CD4-positive, CD25-positive, alpha-beta regulatory T cell (primary cell): ENCODE measurements at regions not wholly inside any gene's neighbourhood (a gene's known extent, or its start where the extent isn't known, plus 50 kb on each side); places are given as distances from the start of the nearest gene placed in this dataset.
A peak's percentile ranks its signal among the peaks of the same experiment; 100 is the strongest.

Experiments used
- ATAC-seq, 2 donors: fragments of 150-1000 bp; cut with Tn5 transposase; one replicate each; pipeline ENCODE4 v1.10.0; 2021; ENCODE audit warnings: low read depth in 2 of 2, moderate number of reproducible peaks in 2 of 2, moderate library complexity in 1 of 2
- DNase-seq, 3 donors: peaks; one replicate each; pipeline versions ENCODE4 v3.0.0 to v3.0.0-alpha.2; 2012 to 2022; ENCODE audit warnings: mixed read lengths in 1 of 3
- H3K27ac ChIP-seq: one replicate; pipeline ENCODE4 v1.7.0; 2013; ENCODE audit warnings: mild to moderate bottlenecking, low read length; ENCODE audit not compliant: insufficient read depth, poor library complexity, severe bottlenecking
- H3K27me3 ChIP-seq: one replicate; pipeline ENCODE4 v1.7.0; 2013; ENCODE audit warnings: low read length; ENCODE audit not compliant: control insufficient read depth, insufficient read depth
- H3K36me3 ChIP-seq: one replicate; pipeline ENCODE4 v1.7.0; 2013; ENCODE audit warnings: mild to moderate bottlenecking, low read length, moderate library complexity; ENCODE audit not compliant: control insufficient read depth, insufficient read depth
- H3K4me1 ChIP-seq: 2 replicates; pipeline ENCODE4 v1.7.0; 2013; ENCODE audit warnings: mild to moderate bottlenecking, low read length; ENCODE audit not compliant: insufficient read depth, control insufficient read depth, poor library complexity, severe bottlenecking
- H3K4me3 ChIP-seq: one replicate; pipeline ENCODE4 v1.7.0; 2013; ENCODE audit warnings: low read depth, mild to moderate bottlenecking, low read length, moderate library complexity
- H3K9me3 ChIP-seq, 2 experiments: 1 replicate in 1 of 2; 2 replicates in 1 of 2; pipeline ENCODE4 v1.7.0; 2013; ENCODE audit warnings: low read length in 2 of 2, mild to moderate bottlenecking in 1 of 2, moderate library complexity in 1 of 2; ENCODE audit not compliant: control insufficient read depth in 2 of 2
- H3K27ac Mint-ChIP-seq, 3 donors: one replicate each; pipeline ENCODE4 v1.8.0; 2020 to 2022; ENCODE audit warnings: mild to moderate bottlenecking in 3 of 3, mixed read lengths in 3 of 3, moderate library complexity in 2 of 3
- H3K27me3 Mint-ChIP-seq: one replicate; pipeline ENCODE4 v1.8.0; 2022; ENCODE audit warnings: mild to moderate bottlenecking, mixed read lengths
- H3K36me3 Mint-ChIP-seq: one replicate; pipeline ENCODE4 v1.8.0; 2020; ENCODE audit warnings: mixed read lengths
- H3K4me1 Mint-ChIP-seq, 4 donors: one replicate each; pipeline ENCODE4 v1.8.0; 2020 to 2022; ENCODE audit warnings: mixed read lengths in 4 of 4, mild to moderate bottlenecking in 1 of 4
- H3K4me3 Mint-ChIP-seq, 4 donors: one replicate each; pipeline ENCODE4 v1.8.0; 2020 to 2022; ENCODE audit warnings: mild to moderate bottlenecking in 4 of 4, mixed read lengths in 4 of 4, moderate library complexity in 3 of 4
- H3K9me3 Mint-ChIP-seq, 7 donors: one replicate each; pipeline ENCODE4 v1.8.0; 2020 to 2022; ENCODE audit warnings: mixed read lengths in 7 of 7, mild to moderate bottlenecking in 3 of 7, moderate library complexity in 2 of 7

- no peak overlapping the region for H3K4me3 ChIP-seq
- H3K9me3 ChIP-seq = no peaks in the 10 kb centered on the region
- H3K4me1 Mint-ChIP-seq = no peaks in the 10 kb centered on the region
- H3K4me1 ChIP-seq = no peaks in the 10 kb centered on the region
- H3K9me3 Mint-ChIP-seq = peaks cover 0 to 3% (median 0%) of the 10 kb centered on the region in 7 donors
- ATAC-seq (no peak), DNase-seq (no peak)
- H3K27me3 Mint-ChIP-seq = no peaks in the 10 kb centered on the region
- H3K27ac Mint-ChIP-seq = no peak overlapping the region
- no peak overlapping the region for H3K27ac ChIP-seq
- H3K4me3 Mint-ChIP-seq = peak overlapping the region in 1 of 4 donors; percentile 64
- H3K36me3 ChIP-seq = no peaks in the 10 kb centered on the region
- no peaks in the 10 kb centered on the region for H3K36me3 Mint-ChIP-seq
- no peaks in the 10 kb centered on the region for H3K27me3 ChIP-seq
These were observed 203.2 kb upstream of the PPP2R2D start for GRCh38 chr10:131697476-131698128.

DNA sequence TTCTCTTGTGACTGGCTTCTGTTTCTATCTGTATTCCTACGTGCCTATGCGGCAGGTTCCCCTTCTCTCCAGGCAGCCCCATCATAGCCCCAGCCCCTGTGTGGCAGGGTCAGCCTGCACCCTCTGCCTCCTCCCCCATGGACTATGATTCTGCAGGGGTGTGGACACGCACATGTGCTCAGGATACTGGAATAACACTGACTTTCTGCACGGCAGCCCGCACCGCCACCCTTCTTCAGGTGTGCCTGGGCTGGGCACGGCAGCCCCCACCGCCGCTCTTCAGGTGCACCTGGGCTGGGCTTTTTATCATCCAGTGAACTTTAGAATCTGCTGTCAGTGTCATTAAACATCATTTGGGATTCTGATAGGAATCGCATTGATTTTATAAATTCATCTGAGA is 202.6 kb upstream of the PPP2R2D start:
- Mint-ChIP-seq H3K27me3 (no peaks in the 10 kb centered on the region), H3K4me1 (no peaks in the 10 kb centered on the region), H3K9me3 (peaks cover 0 to 3% (median 0%) of the 10 kb centered on the region in 7 donors), H3K36me3 (no peaks in the 10 kb centered on the region), H3K4me3 (no peak overlapping the region), H3K27ac (no peak overlapping the region)
- no peak overlapping the region for H3K27ac ChIP-seq
- H3K36me3 ChIP-seq = no peaks in the 10 kb centered on the region
- H3K4me1 ChIP-seq = no peaks in the 10 kb centered on the region
- DNase-seq (no peak), ATAC-seq (no peak)
- no peaks in the 10 kb centered on the region for H3K27me3 ChIP-seq
- no peak overlapping the region for H3K4me3 ChIP-seq
- no peaks in the 10 kb centered on the region for H3K9me3 ChIP-seq

DNA sequence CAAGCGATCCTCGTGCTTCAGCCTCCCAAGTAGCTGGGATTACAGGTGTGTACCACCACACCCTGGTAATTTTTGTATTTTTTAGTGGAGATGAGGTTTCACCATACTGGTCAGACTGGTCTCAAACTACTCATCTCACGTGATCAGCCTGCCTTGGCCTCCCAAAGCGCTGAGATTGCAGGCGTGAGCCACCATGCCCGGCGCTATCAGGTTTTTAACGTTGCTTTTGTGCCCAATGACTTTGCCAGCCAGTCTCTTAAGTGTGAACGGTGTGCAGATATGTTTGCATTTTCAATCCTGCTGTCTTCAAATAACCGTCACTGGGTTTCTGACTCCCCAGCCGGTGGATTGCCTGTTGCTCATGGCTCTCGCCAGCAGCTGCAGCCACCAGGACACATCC is 201.8 kb upstream of the PPP2R2D start:
- no peak for DNase-seq
- H3K36me3 Mint-ChIP-seq = no peaks in the 10 kb centered on the region

DNA sequence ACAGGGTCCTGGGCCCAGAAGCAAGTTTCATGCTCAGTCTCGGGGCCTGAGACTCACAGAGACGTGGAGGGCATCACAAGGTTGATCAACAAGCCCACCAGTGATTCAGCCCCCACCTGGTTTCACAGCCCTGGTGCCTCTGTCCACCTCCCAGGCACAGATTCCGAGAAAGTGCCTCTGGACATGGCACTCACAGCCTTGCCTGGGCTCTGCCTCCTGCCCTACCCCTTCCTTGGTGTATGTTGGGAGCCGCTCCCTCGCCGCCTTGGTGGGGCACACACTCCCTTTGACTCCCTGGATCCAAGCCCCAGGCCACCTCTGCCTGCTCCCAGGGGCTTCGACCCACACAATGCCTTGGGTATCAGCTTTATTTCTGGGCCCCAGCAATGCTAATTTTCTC is 200.8 kb upstream of the PPP2R2D start:
- Histone ChIP-seq H3K27ac (no peak overlapping the region), H3K27me3 (no peaks in the 10 kb centered on the region), H3K4me3 (no peak overlapping the region), H3K9me3 (no peaks in the 10 kb centered on the region), H3K4me1 (no peaks in the 10 kb centered on the region), H3K36me3 (no peaks in the 10 kb centered on the region)
- H3K27ac Mint-ChIP-seq = no peak overlapping the region
- H3K9me3 Mint-ChIP-seq = no peaks in the 10 kb centered on the region
- H3K4me1 Mint-ChIP-seq = no peaks in the 10 kb centered on the region
- H3K27me3 Mint-ChIP-seq = no peaks in the 10 kb centered on the region
- H3K4me3 Mint-ChIP-seq = no peak overlapping the region
- ATAC-seq (no peak), DNase-seq (no peak)
- H3K36me3 Mint-ChIP-seq = no peaks in the 10 kb centered on the region

More for the DNA sequence above, 201.8 kb upstream of the PPP2R2D start:
- Histone ChIP-seq H3K4me3 (no peak overlapping the region), H3K27me3 (no peaks in the 10 kb centered on the region), H3K36me3 (no peaks in the 10 kb centered on the region), H3K9me3 (no peaks in the 10 kb centered on the region), H3K27ac (no peak overlapping the region), H3K4me1 (no peaks in the 10 kb centered on the region)
- Mint-ChIP-seq H3K4me3 (no peak overlapping the region), H3K9me3 (peaks cover 0 to 1% (median 0%) of the 10 kb centered on the region in 7 donors), H3K4me1 (no peaks in the 10 kb centered on the region), H3K27me3 (no peaks in the 10 kb centered on the region), H3K27ac (no peak overlapping the region)
- ATAC-seq = no peak

- Mint-ChIP-seq H3K27ac (no peak overlapping the region), H3K36me3 (no peaks in the 10 kb centered on the region), H3K9me3 (no peaks in the 10 kb centered on the region), H3K27me3 (no peaks in the 10 kb centered on the region), H3K4me3 (no peak overlapping the region), H3K4me1 (no peaks in the 10 kb centered on the region)
- H3K27ac ChIP-seq = no peak overlapping the region
- no peak overlapping the region for H3K4me3 ChIP-seq
- DNase-seq = no peak
- no peaks in the 10 kb centered on the region for H3K36me3 ChIP-seq
- H3K9me3 ChIP-seq = no peaks in the 10 kb centered on the region
- H3K4me1 ChIP-seq = no peaks in the 10 kb centered on the region
- no peak for ATAC-seq
- no peaks in the 10 kb centered on the region for H3K27me3 ChIP-seq
These were observed 200.3 kb upstream of the PPP2R2D start for GRCh38 chr10:131700506-131700905.

GRCh38 chr10:131701131-131701947 is 199.5 kb upstream of the PPP2R2D start:
- Mint-ChIP-seq H3K4me3 (no peak overlapping the region), H3K27me3 (no peaks in the 10 kb centered on the region), H3K27ac (no peak overlapping the region), H3K4me1 (no peaks in the 10 kb centered on the region), H3K36me3 (no peaks in the 10 kb centered on the region), H3K9me3 (peaks cover 0 to under 1% (median 0%) of the 10 kb centered on the region in 7 donors)
- ATAC-seq (no peak), DNase-seq (no peak)
- H3K27ac ChIP-seq = no peak overlapping the region
- no peaks in the 10 kb centered on the region for H3K4me1 ChIP-seq
- H3K9me3 ChIP-seq = no peaks in the 10 kb centered on the region
- H3K4me3 ChIP-seq = no peak overlapping the region
- H3K36me3 ChIP-seq = no peaks in the 10 kb centered on the region
- no peaks in the 10 kb centered on the region for H3K27me3 ChIP-seq

GRCh38 chr10:131702531-131703356 is 198.1 kb upstream of the PPP2R2D start:
- DNase-seq (no peak), ATAC-seq (no peak)
- Mint-ChIP-seq H3K4me3 (no peak overlapping the region), H3K4me1 (no peaks in the 10 kb centered on the region), H3K36me3 (no peaks in the 10 kb centered on the region), H3K27me3 (no peaks in the 10 kb centered on the region), H3K9me3 (peaks cover 0 to 8% (median 0%) of the 10 kb centered on the region in 7 donors), H3K27ac (no peak overlapping the region)
- Histone ChIP-seq H3K27me3 (no peaks in the 10 kb centered on the region), H3K9me3 (no peaks in the 10 kb centered on the region), H3K4me1 (no peaks in the 10 kb centered on the region), H3K4me3 (no peak overlapping the region), H3K36me3 (no peaks in the 10 kb centered on the region), H3K27ac (no peak overlapping the region)
